WTC11 (cell line): ENCODE measurements at regions not wholly inside any gene's neighbourhood (a gene's known extent, or its start where the extent isn't known, plus 50 kb on each side); places are given as distances from the start of the nearest gene placed in this dataset.

ENCODE experiments used
- ATAC-seq: fragments of 200-7000 bp; cut with Tn5 transposase; 2 replicates; pipeline ENCODE4 v1.10.0; 2021; ENCODE audit warnings: mild to moderate bottlenecking, moderate library complexity
- CTCF ChIA-PET: fragments of 300-600 bp; sonication (Branson Sonifier 250); formaldehyde crosslinking; loops from one replicate; lab custom pipeline; 2021; ENCODE audit warnings: antibody characterized with exemption; lab: Charles Lee
- POLR2A ChIA-PET: fragments of 350-600 bp; sonication (Branson Sonifier 250); formaldehyde crosslinking; loops from one replicate; lab custom pipeline; 2021; ENCODE audit warnings: antibody characterized with exemption; lab: Charles Lee
- DNase-seq: peaks from one replicate; pipeline ENCODE4 v3.0.0; 2021; ENCODE audit warnings: low spot score
- H3K27ac Mint-ChIP-seq: 2 replicates; pipeline ENCODE4 v1.8.0; 2021; ENCODE audit warnings: mixed read lengths
- H3K27me3 Mint-ChIP-seq: 2 replicates; pipeline ENCODE4 v1.8.0; 2021; ENCODE audit warnings: low read depth, mild to moderate bottlenecking, moderate library complexity, mixed read lengths
- H3K36me3 Mint-ChIP-seq: 2 replicates; pipeline ENCODE4 v1.8.0; 2021; ENCODE audit warnings: mixed read lengths
- H3K4me1 Mint-ChIP-seq: 2 replicates; pipeline ENCODE4 v1.8.0; 2022; ENCODE audit warnings: mixed read lengths
- H3K4me3 Mint-ChIP-seq: 2 replicates; pipeline ENCODE4 v1.8.0; 2021; ENCODE audit warnings: mild to moderate bottlenecking, moderate library complexity, mixed read lengths
- H3K9me3 Mint-ChIP-seq: 2 replicates; pipeline ENCODE4 v1.8.0; 2021; ENCODE audit warnings: mixed read lengths
- AR ChIP-seq: fragments of 250-450 bp; sonication (Bioruptor Pico); IDR thresholded peaks from 2 replicates; pipeline ENCODE4 v1.9.0; 2021; ENCODE audit warnings: mild to moderate bottlenecking
- ATF1 ChIP-seq: sonication (generic); formaldehyde crosslinking; IDR thresholded peaks from 2 replicates; pipeline ENCODE4 v1.8.1; 2023; ENCODE audit warnings: mild to moderate bottlenecking, moderate library complexity, missing genetic modification reagents
- EMX1 ChIP-seq: fragments of 250-450 bp; sonication (Bioruptor Pico); IDR thresholded peaks from 2 replicates; pipeline ENCODE4 v1.8.0; 2021; ENCODE audit warnings: mild to moderate bottlenecking
- ESRRA ChIP-seq: sonication (generic); formaldehyde crosslinking; IDR thresholded peaks from 2 replicates; pipeline ENCODE4 v1.8.1; 2022; ENCODE audit warnings: mild to moderate bottlenecking, missing genetic modification reagents, borderline replicate concordance
- ETV6 ChIP-seq: sonication (generic); formaldehyde crosslinking; IDR thresholded peaks from 2 replicates; pipeline ENCODE4 v1.8.1; 2022; ENCODE audit warnings: mild to moderate bottlenecking, missing genetic modification reagents
- FOXK1 ChIP-seq: sonication (generic); formaldehyde crosslinking; IDR thresholded peaks from 2 replicates; pipeline ENCODE4 v1.8.0; 2022; ENCODE audit warnings: mild to moderate bottlenecking, moderate library complexity, missing genetic modification reagents
- FOXP1 ChIP-seq: sonication (generic); formaldehyde crosslinking; IDR thresholded peaks from 2 replicates; pipeline ENCODE4 v1.8.0; 2022; ENCODE audit warnings: missing genetic modification reagents, mild to moderate bottlenecking, moderate library complexity, borderline replicate concordance
- GABPB1 ChIP-seq: sonication (generic); formaldehyde crosslinking; IDR thresholded peaks from 2 replicates; pipeline ENCODE4 v1.8.1; 2023; ENCODE audit warnings: mild to moderate bottlenecking, missing genetic modification reagents
- GRHL2 ChIP-seq: fragments of 250-450 bp; sonication (Bioruptor Pico); IDR thresholded peaks from 2 replicates; pipeline ENCODE4 v1.8.0; 2022; ENCODE audit warnings: mild to moderate bottlenecking, moderate library complexity; ENCODE audit not compliant: insufficient replicate concordance, severe bottlenecking
- KAT7 ChIP-seq: sonication (generic); formaldehyde crosslinking; IDR thresholded peaks from 2 replicates; pipeline ENCODE4 v1.8.1; 2023; ENCODE audit warnings: missing genetic modification reagents, mild to moderate bottlenecking, borderline replicate concordance
- MAX ChIP-seq: sonication (generic); formaldehyde crosslinking; IDR thresholded peaks from 2 replicates; pipeline ENCODE4 v1.8.0; 2022; ENCODE audit warnings: mild to moderate bottlenecking, missing genetic modification reagents
- MXD4 ChIP-seq: fragments of 250-450 bp; sonication (Bioruptor Pico); IDR thresholded peaks from 2 replicates; pipeline ENCODE4 v1.8.0; 2021; ENCODE audit warnings: mild to moderate bottlenecking, moderate library complexity, borderline replicate concordance
- NFATC4 ChIP-seq: fragments of 250-450 bp; sonication (Bioruptor Pico); IDR thresholded peaks from 2 replicates; pipeline ENCODE4 v1.9.0; 2021; ENCODE audit warnings: mild to moderate bottlenecking
- NR1H2 ChIP-seq: sonication (generic); formaldehyde crosslinking; IDR thresholded peaks from 2 replicates; pipeline ENCODE4 v1.9.0; 2021; ENCODE audit warnings: mild to moderate bottlenecking, moderate library complexity, missing genetic modification reagents
- NR2C2 ChIP-seq: sonication (generic); formaldehyde crosslinking; IDR thresholded peaks from 2 replicates; pipeline ENCODE4 v1.8.0; 2022; ENCODE audit warnings: mild to moderate bottlenecking, missing genetic modification reagents
- PRRX2 ChIP-seq: fragments of 250-450 bp; sonication (Bioruptor Pico); IDR thresholded peaks from 2 replicates; pipeline ENCODE4 v1.8.0; 2021; ENCODE audit warnings: mild to moderate bottlenecking
- RELA ChIP-seq: sonication (generic); formaldehyde crosslinking; IDR thresholded peaks from 2 replicates; pipeline ENCODE4 v1.8.1; 2022; ENCODE audit warnings: missing genetic modification reagents, mild to moderate bottlenecking, borderline replicate concordance
- RORB ChIP-seq: fragments of 250-450 bp; sonication (Bioruptor Pico); IDR thresholded peaks from 2 replicates; pipeline ENCODE4 v1.9.0; 2021; ENCODE audit warnings: mild to moderate bottlenecking
- TEAD4 ChIP-seq: sonication (generic); formaldehyde crosslinking; IDR thresholded peaks from 2 replicates; pipeline ENCODE4 v1.8.0; 2022; ENCODE audit warnings: mild to moderate bottlenecking, missing genetic modification reagents
- USF1 ChIP-seq: sonication (generic); formaldehyde crosslinking; IDR thresholded peaks from 2 replicates; pipeline ENCODE4 v1.8.0; 2022; ENCODE audit warnings: mild to moderate bottlenecking, missing genetic modification reagents
- ZBTB21 ChIP-seq: sonication (generic); formaldehyde crosslinking; IDR thresholded peaks from 2 replicates; pipeline ENCODE4 v1.8.1; 2023; ENCODE audit warnings: mild to moderate bottlenecking, missing genetic modification reagents, borderline replicate concordance
- ZBTB43 ChIP-seq: sonication (generic); formaldehyde crosslinking; IDR thresholded peaks from 2 replicates; pipeline ENCODE4 v1.8.1; 2023; ENCODE audit warnings: mild to moderate bottlenecking, missing genetic modification reagents
- ZNF121 ChIP-seq: sonication (generic); formaldehyde crosslinking; IDR thresholded peaks from 2 replicates; pipeline ENCODE4 v1.8.0; 2023; ENCODE audit warnings: missing genetic modification reagents
- ZSCAN18 ChIP-seq: fragments of 250-450 bp; sonication (Bioruptor Pico); IDR thresholded peaks from 2 replicates; pipeline ENCODE4 v2.1.2; 2022; ENCODE audit warnings: mild to moderate bottlenecking, moderate library complexity

GRCh38 chr18:68414407-68414806 is 300.5 kb downstream of the TMX3 start:
- TF ChIP-seq ZBTB21 (CRISPR knock-in tag) (no peak), FOXP1 (CRISPR knock-in tag) (no peak), NR1H2 (CRISPR knock-in tag) (no peak), ESRRA (CRISPR knock-in tag) (no peak), PRRX2 (CRISPR knock-in tag) (no peak)
- ChIA-PET CTCF (no interaction called here), POLR2A (no interaction called here)
- Mint-ChIP-seq H3K27me3 (no peaks in the 10 kb centered on the region), H3K4me3 (no peak overlapping the region), H3K36me3 (no peaks in the 10 kb centered on the region), H3K9me3 (no peaks in the 10 kb centered on the region), H3K4me1 (peaks cover 8% of the 10 kb centered on the region), H3K27ac (no peak overlapping the region)
- no peak for DNase-seq
- peak; percentile 92 for ATAC-seq

GRCh38 chr18:68409576-68409975 is 305.3 kb downstream of the TMX3 start:
- TF ChIP-seq MXD4 (no peak), USF1 (no peak)
- TF ChIP-seq, all 79 proteins: peak for 0
- H3K4me1 Mint-ChIP-seq: peaks cover 4% of the 10 kb centered on the region
- no peak overlapping the region for H3K27ac Mint-ChIP-seq
- DNase-seq: no peak
- H3K4me3 Mint-ChIP-seq: no peak overlapping the region
- ChIA-PET POLR2A (no interaction called here), CTCF (no interaction called here)
- ATAC-seq: no peak
- no peaks in the 10 kb centered on the region for H3K9me3 Mint-ChIP-seq
- H3K36me3 Mint-ChIP-seq: no peaks in the 10 kb centered on the region
- no peaks in the 10 kb centered on the region for H3K27me3 Mint-ChIP-seq

GRCh38 chr18:68406761-68407160 is 308.1 kb downstream of the TMX3 start:
- no peaks in the 10 kb centered on the region for H3K9me3 Mint-ChIP-seq
- no peak overlapping the region for H3K4me3 Mint-ChIP-seq
- DNase-seq (no peak), ATAC-seq (no peak)
- H3K27ac Mint-ChIP-seq: no peak overlapping the region
- H3K4me1 Mint-ChIP-seq: no peaks in the 10 kb centered on the region
- no peaks in the 10 kb centered on the region for H3K27me3 Mint-ChIP-seq
- POLR2A ChIA-PET: no interaction called here
- H3K36me3 Mint-ChIP-seq: no peaks in the 10 kb centered on the region
- TF ChIP-seq ZSCAN18 (CRISPR knock-in tag) (no peak), MAX (CRISPR knock-in tag) (no peak), GRHL2 (CRISPR knock-in tag) (no peak), RORB (CRISPR knock-in tag) (no peak), NFATC4 (CRISPR knock-in tag) (no peak), ATF1 (CRISPR knock-in tag) (no peak), ETV6 (CRISPR knock-in tag) (no peak), ZNF121 (CRISPR knock-in tag) (no peak), EMX1 (CRISPR knock-in tag) (no peak), AR (CRISPR knock-in tag) (no peak), GABPB1 (no peak), KAT7 (CRISPR knock-in tag) (no peak), TEAD4 (CRISPR knock-in tag) (no peak), NR2C2 (no peak), ZBTB43 (CRISPR knock-in tag) (no peak), FOXK1 (CRISPR knock-in tag) (no peak), RELA (no peak)
- TF ChIP-seq, all 79 proteins: peak for 0
- CTCF ChIA-PET: no interaction called here
